Thyroid gland (tissue), 4 donors: ENCODE measurements at regions not wholly inside any gene's neighbourhood (a gene's known extent, or its start where the extent isn't known, plus 50 kb on each side); places are given as distances from the start of the nearest gene placed in this dataset.

Experiments
- DNase-seq, 2 donors: peaks; one replicate each; pipeline ENCODE4 v3.0.0-alpha.2; 2019
- H3K27ac ChIP-seq, 3 donors: fragments of 200-600 bp; sonication (generic); 1 replicate in 2 of 3; 2 replicates in 1 of 3; pipeline ENCODE4 v1.5.1; 2016 to 2019; ENCODE audit warnings: mild to moderate bottlenecking in 1 of 3, moderate library complexity in 1 of 3
- H3K27me3 ChIP-seq: fragments of 200-600 bp; sonication (generic); one replicate; pipeline ENCODE4 v1.5.1; 2019
- H3K36me3 ChIP-seq, 2 donors: fragments of 200-600 bp; sonication (generic); one replicate each; pipeline ENCODE4 v1.5.1; 2016 to 2019
- H3K4me1 ChIP-seq, 2 donors: fragments of 200-600 bp; sonication (generic); one replicate each; pipeline ENCODE4 v1.5.1; 2017 to 2019
- H3K4me3 ChIP-seq, 3 donors: fragments of 200-600 bp; sonication (generic); replicated peaks in 1 of 3; 1 replicate in 2 of 3; 2 replicates in 1 of 3; pipeline ENCODE4 v1.5.1; 2016; ENCODE audit warnings: mild to moderate bottlenecking in 1 of 3
- H3K9me3 ChIP-seq: fragments of 200-600 bp; sonication (generic); one replicate; pipeline ENCODE4 v1.5.1; 2017
- CTCF ChIP-seq, 6 experiments: fragments of 200-600 bp in 3 of 6; fragments of 450-650 bp in 3 of 6; sonication (generic) in 3 of 6; IDR thresholded peaks; one replicate each; pipeline ENCODE4 v1.5.1; 2016 to 2019; ENCODE audit warnings: antibody characterized with exemption in 6 of 6, mild to moderate bottlenecking in 2 of 6, inconsistent platforms in 1 of 6, moderate library complexity in 1 of 6
- POLR2A ChIP-seq, 2 donors: fragments of 450-650 bp; IDR thresholded peaks; one replicate each; pipeline ENCODE4 v1.6.1; 2017; ENCODE audit warnings: antibody characterized with exemption in 2 of 2, mild to moderate bottlenecking in 2 of 2, moderate library complexity in 1 of 2
- WGBS, 2 donors: methylation state at CpG; one replicate each; pipeline ENCODE4 v1.1.5; 2017; 5-methylcytosine and 5-hydroxymethylcytosine counted together
- intact Hi-C: fragments of 100-400 bp; cut with DNase I; formaldehyde crosslinking; loops from one replicate; pipeline ENCODE4 v1.15.1; 2023

DNA sequence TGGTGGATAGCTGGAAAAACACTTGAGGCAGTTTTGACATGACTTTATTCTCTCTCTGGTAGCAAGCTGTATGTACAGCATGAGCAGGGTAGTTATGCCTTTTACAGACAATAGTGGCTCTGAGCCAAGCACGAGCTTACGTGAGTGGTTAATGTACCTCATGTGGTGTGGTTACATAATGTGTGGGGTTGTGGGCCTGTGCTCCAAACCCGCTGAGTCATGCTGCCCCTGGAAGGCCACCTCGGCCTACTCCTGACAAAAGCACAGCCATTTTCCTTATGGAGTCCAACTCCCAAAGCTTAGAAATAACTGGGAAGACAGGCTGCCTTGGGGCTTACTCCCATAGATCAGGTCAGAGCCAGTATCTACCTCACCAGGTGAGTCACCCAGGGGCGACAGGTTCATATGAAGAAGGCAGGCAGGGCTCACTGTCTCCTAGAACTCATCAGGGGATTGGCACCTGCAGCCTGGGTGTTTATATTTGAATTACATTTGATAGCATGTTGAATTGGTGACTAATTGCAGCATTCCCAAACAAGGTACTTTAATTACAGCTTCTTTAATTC lies 404.5 kb downstream of the ADRA2A start:
- intact Hi-C loops: no loop called here
- H3K36me3 ChIP-seq: no peaks in the 10 kb centered on the region
- no peak overlapping the region for H3K27ac ChIP-seq
- 82 to 86% methylated on average over 5 of the region's 5 CpGs for WGBS, 2 donors
- TF ChIP-seq CTCF (IDR thresholded peaks at IDR 0.05) (no peak), POLR2A (IDR thresholded peaks at IDR 0.05) (no peak)
- no peaks in the 10 kb centered on the region for H3K4me1 ChIP-seq
- H3K4me3 ChIP-seq: no peak overlapping the region
- no peak for DNase-seq
- no peaks in the 10 kb centered on the region for H3K9me3 ChIP-seq
- H3K27me3 ChIP-seq: no peaks in the 10 kb centered on the region

DNA sequence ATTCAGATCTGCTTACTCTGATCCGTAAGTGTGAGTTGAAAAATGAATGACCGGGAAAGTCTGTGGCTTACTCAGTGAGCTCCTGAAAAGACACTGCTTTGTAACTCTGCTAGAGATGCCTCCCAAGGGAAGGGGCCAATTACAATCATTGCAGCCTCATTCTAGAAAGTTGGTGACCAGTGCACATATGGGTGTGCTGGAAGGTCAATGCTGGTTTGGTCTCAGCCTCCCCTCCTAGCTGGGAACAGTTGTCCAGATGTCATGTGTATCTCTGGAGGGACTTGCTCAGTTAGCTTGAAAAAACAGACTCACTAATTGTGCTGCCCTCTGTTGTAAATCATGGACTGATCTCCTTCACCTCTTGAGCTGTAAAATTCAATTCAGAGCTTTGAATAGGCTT lies 405.0 kb downstream of the ADRA2A start:
- H3K4me1 ChIP-seq: no peaks in the 10 kb centered on the region
- no peak overlapping the region for H3K27ac ChIP-seq
- no peak overlapping the region for H3K4me3 ChIP-seq
- WGBS, 2 donors: 95 to 96% methylated on average over 2 of the region's 2 CpGs
- DNase-seq: no peak
- no peaks in the 10 kb centered on the region for H3K27me3 ChIP-seq
- H3K9me3 ChIP-seq: no peaks in the 10 kb centered on the region
- TF ChIP-seq POLR2A (IDR thresholded peaks at IDR 0.05) (no peak), CTCF (IDR thresholded peaks at IDR 0.05) (no peak)
- intact Hi-C loops: no loop called here
- no peaks in the 10 kb centered on the region for H3K36me3 ChIP-seq

DNA sequence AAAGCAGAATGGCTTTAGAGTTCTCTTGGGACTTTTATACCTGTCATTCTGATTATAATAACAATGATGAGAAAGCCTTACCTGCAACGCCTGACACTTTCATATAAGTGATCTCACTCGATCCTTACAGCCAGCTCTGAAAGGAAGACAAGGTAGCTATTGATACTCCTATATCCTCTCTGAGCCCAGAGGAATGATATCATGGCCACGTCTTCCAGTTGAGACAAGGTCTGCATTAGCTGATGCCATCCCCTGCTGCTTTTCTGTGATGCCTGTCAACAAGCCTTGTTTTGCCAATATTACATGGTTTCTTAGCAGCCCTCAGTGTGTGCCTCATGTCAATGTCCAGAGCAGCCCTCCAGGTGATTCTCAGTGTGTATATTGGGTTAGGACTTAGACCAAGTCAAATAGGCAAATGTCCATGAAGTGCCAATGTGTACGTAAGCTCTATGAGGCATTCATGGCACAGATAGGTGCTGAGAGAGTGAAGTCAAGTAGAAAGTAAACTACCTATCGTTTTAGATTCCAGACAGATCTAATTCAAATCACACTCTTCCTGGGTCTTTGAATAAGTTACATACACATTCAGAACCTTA lies 405.9 kb downstream of the ADRA2A start:
- Histone ChIP-seq H3K36me3 (no peaks in the 10 kb centered on the region), H3K27ac (no peak overlapping the region), H3K9me3 (no peaks in the 10 kb centered on the region), H3K4me1 (no peaks in the 10 kb centered on the region), H3K4me3 (no peak overlapping the region), H3K27me3 (no peaks in the 10 kb centered on the region)
- intact Hi-C loops: no loop called here
- 83 to 88% methylated on average over 5 of the region's 5 CpGs for WGBS, 2 donors
- no peak for DNase-seq
- TF ChIP-seq CTCF (IDR thresholded peaks at IDR 0.05): no peak
- TF ChIP-seq POLR2A (IDR thresholded peaks at IDR 0.05): no peak

DNA sequence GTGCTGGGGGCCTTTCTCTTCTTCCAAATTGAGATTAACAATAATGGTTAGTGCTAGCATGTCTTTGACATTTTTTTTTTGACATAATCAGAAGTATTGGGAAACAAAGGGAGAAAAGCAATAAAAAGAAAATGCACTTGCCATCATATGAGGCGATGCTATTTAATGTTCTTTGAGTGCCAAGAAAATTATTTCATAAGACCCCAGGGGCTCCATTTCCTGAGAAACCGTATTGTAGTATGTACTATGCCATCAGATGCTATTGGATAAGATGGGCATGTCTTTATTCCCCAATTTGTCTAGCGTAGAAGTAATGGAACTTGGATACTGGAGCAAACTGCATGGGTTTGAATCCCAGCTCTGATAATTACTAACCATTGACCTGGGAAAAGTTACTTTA lies 408.9 kb downstream of the ADRA2A start:
- H3K36me3 ChIP-seq: no peaks in the 10 kb centered on the region
- no peak for DNase-seq
- no peaks in the 10 kb centered on the region for H3K9me3 ChIP-seq
- no peak overlapping the region for H3K4me3 ChIP-seq
- TF ChIP-seq POLR2A (IDR thresholded peaks at IDR 0.05): no peak
- no peak for TF ChIP-seq CTCF (IDR thresholded peaks at IDR 0.05)
- no peaks in the 10 kb centered on the region for H3K27me3 ChIP-seq
- no peaks in the 10 kb centered on the region for H3K4me1 ChIP-seq
- WGBS, 2 donors: 78% methylated on average over 3 of the region's 3 CpGs
- intact Hi-C loops: no loop called here
- H3K27ac ChIP-seq: no peak overlapping the region

GRCh38 chr10:111486346-111486745 lies 409.5 kb downstream of the ADRA2A start:
- WGBS, 2 donors: 82 to 93% methylated on average over 1 of the region's 1 CpG
- no peaks in the 10 kb centered on the region for H3K4me1 ChIP-seq
- intact Hi-C loops: no loop called here

More at GRCh38 chr10:111486346-111486745, 409.5 kb downstream of the ADRA2A start:
- no peak overlapping the region for H3K27ac ChIP-seq
- H3K9me3 ChIP-seq: no peaks in the 10 kb centered on the region
- H3K36me3 ChIP-seq: no peaks in the 10 kb centered on the region
- no peaks in the 10 kb centered on the region for H3K27me3 ChIP-seq
- TF ChIP-seq CTCF (IDR thresholded peaks at IDR 0.05): no peak
- TF ChIP-seq POLR2A (IDR thresholded peaks at IDR 0.05): no peak
- no peak overlapping the region for H3K4me3 ChIP-seq
- no peak for DNase-seq
